IMR-90 (cell line): ENCODE measurements at regions not wholly inside any gene's neighbourhood (a gene's known extent, or its start where the extent isn't known, plus 50 kb on each side); places are given as distances from the start of the nearest gene placed in this dataset.
A peak's percentile ranks its signal among the peaks of the same experiment; 100 is the strongest.

ENCODE experiments used
- ATAC-seq: fragments of 200-7000 bp; cut with Tn5 transposase; 2 replicates; pipeline ENCODE4 v1.9.1; 2020; ENCODE audit warnings: low read depth, mild to moderate bottlenecking, moderate library complexity
- BruUV-seq: library from RNA; stranded (reverse); fragments of 400-500 nt; replicated peaks from 2 replicates; lab custom pipeline; 2021; lab: Mats Ljungman, UMichigan
- CTCF ChIA-PET: fragments of 300-600 bp; formaldehyde crosslinking; extraction: SDS; loops from one replicate; lab custom pipeline; 2021; ENCODE audit warnings: antibody characterized with exemption; lab: Yijun Ruan, JAX
- POLR2A ChIA-PET: fragments of 300-600 bp; sonication (Branson Sonifier 250); formaldehyde crosslinking; loops from one replicate; lab custom pipeline; 2022; ENCODE audit warnings: antibody characterized with exemption; ENCODE audit not compliant: unreplicated experiment; lab: Charles Lee
- DNase-seq: peaks from one replicate; pipeline ENCODE4 v3.0.0; 2013
- H2AFZ ChIP-seq: replicated peaks from 2 replicates; pipeline ENCODE3; 2013; ENCODE audit warnings: low read length, mild to moderate bottlenecking; ENCODE audit not compliant: poor library complexity
- H2AK5ac ChIP-seq: 2 replicates; pipeline ENCODE4 v1.6.1; 2013; ENCODE audit warnings: low read depth, low read length, inconsistent platforms
- H2AK9ac ChIP-seq: replicated peaks from 2 replicates; pipeline ENCODE3; 2013; ENCODE audit warnings: mild to moderate bottlenecking, low read depth, low read length, moderate library complexity; ENCODE audit not compliant: poor library complexity
- H2BK120ac ChIP-seq: 2 replicates; pipeline ENCODE4 v1.6.1; 2013; ENCODE audit warnings: low read depth, low read length, inconsistent platforms
- H2BK15ac ChIP-seq: 3 replicates; pipeline ENCODE4 v1.6.1; 2013; ENCODE audit warnings: low read depth, low read length, inconsistent platforms
- H2BK20ac ChIP-seq: 2 replicates; pipeline ENCODE4 v1.6.1; 2013; ENCODE audit warnings: low read depth, mild to moderate bottlenecking, inconsistent platforms, low read length, moderate library complexity
- H2BK5ac ChIP-seq: 2 replicates; pipeline ENCODE4 v1.6.1; 2013; ENCODE audit warnings: mild to moderate bottlenecking, low read depth, low read length, inconsistent platforms; ENCODE audit not compliant: poor library complexity, severe bottlenecking
- H3K14ac ChIP-seq: replicated peaks from 2 replicates; pipeline ENCODE4 v1.6.1; 2013; ENCODE audit warnings: low read depth, low read length, inconsistent platforms
- H3K18ac ChIP-seq: 2 replicates; pipeline ENCODE4 v1.6.1; 2013; ENCODE audit warnings: low read depth, low read length, control low read depth
- H3K23ac ChIP-seq: 2 replicates; pipeline ENCODE4 v1.6.1; 2013; ENCODE audit warnings: low read depth, low read length, inconsistent platforms
- H3K27ac ChIP-seq: 2 replicates; pipeline ENCODE4 v1.5.1; 2013; ENCODE audit warnings: mild to moderate bottlenecking, control low read depth, low read length; ENCODE audit not compliant: insufficient read depth
- H3K27me3 ChIP-seq: 2 replicates; pipeline ENCODE4 v1.6.1; 2013; ENCODE audit warnings: low read length; ENCODE audit not compliant: control insufficient read depth, insufficient read depth
- H3K36me3 ChIP-seq: 2 replicates; pipeline ENCODE4 v1.6.1; 2013; ENCODE audit warnings: low read length, mixed read lengths; ENCODE audit not compliant: control insufficient read depth, insufficient read depth
- H3K4ac ChIP-seq: 2 replicates; pipeline ENCODE4 v1.6.1; 2013; ENCODE audit warnings: low read depth, low read length, inconsistent platforms
- H3K4me1 ChIP-seq: 2 replicates; pipeline ENCODE4 v1.6.1; 2013; ENCODE audit warnings: low read length, mixed read lengths; ENCODE audit not compliant: control insufficient read depth, insufficient read depth
- H3K4me2 ChIP-seq: 2 replicates; pipeline ENCODE4 v1.6.1; 2013; ENCODE audit warnings: low read depth, mild to moderate bottlenecking, control low read depth, low read length, moderate library complexity
- H3K4me3 ChIP-seq: 2 replicates; pipeline ENCODE4 v1.5.1; 2013; ENCODE audit warnings: low read depth, mild to moderate bottlenecking, control low read depth, low read length, moderate library complexity; ENCODE audit not compliant: insufficient read depth
- H3K56ac ChIP-seq: 2 replicates; pipeline ENCODE4 v1.6.1; 2013; ENCODE audit warnings: low read length, inconsistent platforms; ENCODE audit not compliant: insufficient read depth; ENCODE audit errors: extremely low read depth
- H3K79me1 ChIP-seq, 2 experiments: 2 replicates each; pipeline ENCODE4 v1.6.1; 2013; ENCODE audit warnings: low read length in 2 of 2, inconsistent platforms in 1 of 2, low read depth in 1 of 2
- H3K9ac ChIP-seq: 2 replicates; pipeline ENCODE4 v1.6.1; 2013; ENCODE audit warnings: low read depth, low read length, control low read depth
- H3K9me1 ChIP-seq: 2 replicates; pipeline ENCODE4 v1.6.1; 2013; ENCODE audit warnings: low read length, inconsistent platforms; ENCODE audit not compliant: insufficient read depth
- H3K9me3 ChIP-seq: 2 replicates; pipeline ENCODE4 v1.6.1; 2013; ENCODE audit warnings: low read length; ENCODE audit not compliant: control insufficient read depth, insufficient read depth
- H4K20me1 ChIP-seq: 2 replicates; pipeline ENCODE4 v1.6.1; 2013; ENCODE audit warnings: low read length, inconsistent platforms; ENCODE audit not compliant: insufficient read depth
- H4K5ac ChIP-seq: 2 replicates; pipeline ENCODE4 v1.6.1; 2013; ENCODE audit warnings: mild to moderate bottlenecking, low read depth, low read length, control low read depth
- H4K8ac ChIP-seq, 2 experiments: 2 replicates each; pipeline ENCODE4 v1.6.1; 2013; ENCODE audit warnings: low read depth in 2 of 2, low read length in 2 of 2, control low read depth in 1 of 2, inconsistent platforms in 1 of 2
- H4K91ac ChIP-seq: 2 replicates; pipeline ENCODE4 v1.6.1; 2013; ENCODE audit warnings: low read depth, low read length, inconsistent platforms; ENCODE audit not compliant: insufficient read depth
- BHLHE40 ChIP-seq: fragments of 150-350 bp; IDR thresholded peaks from 2 replicates; pipeline ENCODE4 v1.6.1; 2016; ENCODE audit warnings: mild to moderate bottlenecking, low read depth, low read length
- CEBPB ChIP-seq: IDR thresholded peaks from 2 replicates; pipeline ENCODE4 v1.6.1; 2012; ENCODE audit warnings: low read depth, low read length, improper control_type of control experiment
- CHD1 ChIP-seq: IDR thresholded peaks from 2 replicates; pipeline ENCODE4 v1.6.1; 2012; ENCODE audit warnings: low read depth, low read length, improper control_type of control experiment
- FOS ChIP-seq: fragments of 150-350 bp; IDR thresholded peaks from 2 replicates; pipeline ENCODE4 v1.6.1; 2016; ENCODE audit warnings: low read depth, low read length
- MAFK ChIP-seq: IDR thresholded peaks from 2 replicates; pipeline ENCODE4 v1.6.1; 2012; ENCODE audit warnings: low read depth, low read length, improper control_type of control experiment
- NFE2L2 ChIP-seq: fragments of 150-350 bp; IDR thresholded peaks from 2 replicates; pipeline ENCODE4 v1.6.1; 2016; ENCODE audit warnings: low read depth, mild to moderate bottlenecking, low read length
- POLR2A ChIP-seq: IDR thresholded peaks from 2 replicates; pipeline ENCODE4 v1.6.1; 2012; ENCODE audit warnings: mild to moderate bottlenecking, low read depth, low read length
- RAD21 ChIP-seq: IDR thresholded peaks from 2 replicates; pipeline ENCODE4 v1.6.1; 2012; ENCODE audit warnings: low read length, improper control_type of control experiment
- RCOR1 ChIP-seq: IDR thresholded peaks from 2 replicates; pipeline ENCODE4 v1.6.1; 2012; ENCODE audit warnings: mild to moderate bottlenecking, low read length, improper control_type of control experiment; ENCODE audit not compliant: insufficient replicate concordance
- WGBS, 2 experiments: methylation state at CpG; one replicate each; pipeline versions ENCODE4 v1.1.5 to v1.1.7; 2013; ENCODE audit warnings: missing lambda C conversion rate in 2 of 2; ENCODE audit not compliant: insufficient read length in 1 of 2; ENCODE audit errors: extremely low coverage in 2 of 2; 5-methylcytosine and 5-hydroxymethylcytosine counted together
- dilution Hi-C: fragments of 300-500 bp; cut with HindIII; formaldehyde crosslinking; loops from one replicate; pipeline ENCODE4 v1.14.3; 2018; ENCODE audit warnings: low sequenced_read_pairs; ENCODE audit not compliant: unreplicated experiment
- in situ Hi-C: fragments of 300-500 bp; cut with MboI; formaldehyde crosslinking; loops from 3 replicates; pipeline ENCODE4 v1.14.3; 2019; ENCODE audit warnings: low sequenced_read_pairs, inconsistent platforms, mixed read lengths
- intact Hi-C: fragments of 100-400 bp; cut with micrococcal nuclease; formaldehyde crosslinking; loops from 2 replicates; pipeline ENCODE4 v1.10.0; 2022

DNA sequence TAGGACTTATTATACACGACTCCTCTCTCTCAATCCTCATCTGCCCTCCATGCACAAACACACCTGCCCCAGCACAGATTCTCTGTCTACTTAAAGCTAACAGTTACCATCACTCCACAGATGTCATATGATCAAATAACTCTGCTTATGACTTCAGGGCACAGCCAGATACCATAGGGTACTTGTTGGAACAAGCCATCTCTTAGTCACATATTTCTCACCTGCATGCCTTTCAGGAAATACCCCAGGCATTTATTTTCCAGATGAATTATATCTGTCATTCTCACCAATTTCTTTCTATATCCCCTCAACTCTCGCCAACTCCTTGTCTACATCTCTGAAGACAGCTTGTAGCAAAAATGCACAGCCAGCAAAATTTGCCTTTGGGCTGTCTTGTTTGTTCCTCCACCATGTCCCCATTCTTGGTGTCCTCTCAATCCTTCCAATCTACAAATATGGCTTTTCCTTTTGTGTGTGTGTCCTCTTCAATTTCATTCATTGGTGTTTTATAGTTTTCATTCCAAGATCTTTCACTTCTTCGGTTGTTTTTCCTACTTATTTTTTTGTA is 353.9 kb upstream of the CAMK1G start:
- Histone ChIP-seq H3K4me2 (no peak overlapping the region), H2BK20ac (no peak overlapping the region), H4K91ac (no peak overlapping the region), H3K9ac (no peak overlapping the region), H3K4ac (no peak overlapping the region), H2BK15ac (no peak overlapping the region), H3K9me3 (peaks cover 5% of the 10 kb centered on the region; the same call in 1 of the 2 replicates), H3K4me3 (no peak overlapping the region), H3K27ac (no peak overlapping the region), H3K23ac (no peak overlapping the region), H3K27me3 (no peaks in the 10 kb centered on the region), H4K5ac (no peak overlapping the region), H3K4me1 (no peaks in the 10 kb centered on the region), H3K9me1 (no peaks in the 10 kb centered on the region), H2BK120ac (no peak overlapping the region), H2AFZ (no peak overlapping the region), H3K56ac (no peak overlapping the region), H2AK9ac (no peak overlapping the region), H3K79me1 (no peaks in the 10 kb centered on the region), H3K36me3 (no peaks in the 10 kb centered on the region), H2BK5ac (no peak overlapping the region), H3K14ac (no peak overlapping the region), H2AK5ac (no peak overlapping the region), H4K8ac (no peak overlapping the region), H3K18ac (no peak overlapping the region), H4K20me1 (no peaks in the 10 kb centered on the region)
- ChIA-PET POLR2A (no interaction called here), CTCF (no interaction called here)
- TF ChIP-seq CEBPB (no peak), MAFK (peak; percentile 73), RCOR1 (no peak), NFE2L2 (no peak), CHD1 (no peak), RAD21 (no peak), BHLHE40 (no peak), FOS (no peak), POLR2A (no peak)
- ATAC-seq (no peak), DNase-seq (no peak)
- no TSS peak for BruUV-seq
- in situ Hi-C loops, result no loop called here
- dilution Hi-C loops, result no loop called here
- intact Hi-C loops, result no loop called here
- 20% methylated on average over 1 of the region's 3 CpGs; no CpG with 5 or more reads in 1 of the 2 experiments for WGBS, 2 experiments
